K562 (cell line): ENCODE measurements at regions not wholly inside any gene's neighbourhood (a gene's known extent, or its start where the extent isn't known, plus 50 kb on each side); places are given as distances from the start of the nearest gene placed in this dataset.
A peak's percentile ranks its signal among the peaks of the same experiment; 100 is the strongest.

Experiments used
- ARID1B ChIP-seq: fragments of 450-650 bp; IDR thresholded peaks from 2 replicates; pipeline ENCODE4 v1.6.1; 2016; ENCODE audit warnings: antibody characterized with exemption, mild to moderate bottlenecking, inconsistent platforms
- CBFA2T2 ChIP-seq: fragments of 450-650 bp; conservative IDR thresholded peaks from 2 replicates; pipeline ENCODE4 v1.6.1; 2017; ENCODE audit warnings: mild to moderate bottlenecking
- CBFA2T3 ChIP-seq: fragments of 450-650 bp; IDR thresholded peaks from 2 replicates; pipeline ENCODE4 v1.6.1; 2017
- CLOCK ChIP-seq: fragments of 250-450 bp; sonication (Bioruptor Pico); IDR thresholded peaks from 2 replicates; pipeline ENCODE4 v1.4.0; 2020; ENCODE audit warnings: mild to moderate bottlenecking, moderate library complexity, borderline replicate concordance
- DNMT1 ChIP-seq: fragments of 450-650 bp; IDR thresholded peaks from 2 replicates; pipeline ENCODE4 v1.6.1; 2016; ENCODE audit warnings: antibody characterized with exemption, mild to moderate bottlenecking
- HDAC2 ChIP-seq: fragments of 450-650 bp; IDR thresholded peaks from 2 replicates; pipeline ENCODE4 v1.6.1; 2016; ENCODE audit warnings: mild to moderate bottlenecking
- KLF1 ChIP-seq: fragments of 450-650 bp; IDR thresholded peaks from 2 replicates; pipeline ENCODE4 v1.6.1; 2016; ENCODE audit warnings: missing genetic modification characterization, missing compliant biosample characterization
- KLF6 ChIP-seq: fragments of 250-450 bp; sonication (Bioruptor Pico); IDR thresholded peaks from 2 replicates; pipeline ENCODE4 v1.4.0; 2020; ENCODE audit warnings: mild to moderate bottlenecking, moderate library complexity, borderline replicate concordance
- MEIS2 ChIP-seq: fragments of 450-650 bp; IDR thresholded peaks from 2 replicates; pipeline ENCODE4 v1.6.1; 2014; ENCODE audit warnings: mild to moderate bottlenecking; ENCODE audit not compliant: partially characterized antibody
- RNF219 ChIP-seq: fragments of 250-450 bp; sonication (Bioruptor Pico); IDR thresholded peaks from 2 replicates; pipeline ENCODE4 v1.5.0; 2022; ENCODE audit warnings: mild to moderate bottlenecking
- RREB1 ChIP-seq: fragments of 250-450 bp; sonication (Bioruptor Pico); IDR thresholded peaks from 2 replicates; pipeline ENCODE4 v1.4.0; 2020
- SMAD3 ChIP-seq: fragments of 450-650 bp; formaldehyde crosslinking; conservative IDR thresholded peaks from 2 replicates; pipeline ENCODE4 v1.4.0; 2020; ENCODE audit warnings: mild to moderate bottlenecking
- SMARCA4 ChIP-seq: fragments of 450-650 bp; IDR thresholded peaks from 2 replicates; pipeline ENCODE4 v1.6.1; 2016
- SMARCE1 ChIP-seq: fragments of 450-650 bp; IDR thresholded peaks from 2 replicates; pipeline ENCODE4 v1.7.1; 2016; ENCODE audit warnings: mild to moderate bottlenecking
- SNRNP70 ChIP-seq: fragments of 200-400 bp; formaldehyde crosslinking; optimal IDR thresholded peaks from 2 replicates; pipeline ENCODE3; 2017; ENCODE audit warnings: low read depth, low read length
- SOX6 ChIP-seq: fragments of 450-650 bp; IDR thresholded peaks from 2 replicates; pipeline ENCODE4 v1.6.1; 2014; ENCODE audit warnings: mild to moderate bottlenecking
- TRIM25 ChIP-seq: fragments of 450-650 bp; IDR thresholded peaks from 2 replicates; pipeline ENCODE4 v1.7.0; 2016; ENCODE audit warnings: borderline replicate concordance
- ZNF316 ChIP-seq: fragments of 450-650 bp; IDR thresholded peaks from 2 replicates; pipeline ENCODE4 v1.6.1; 2016

GRCh38 chr4:163245044-163245728, 78.5 kb upstream of the NAF1 start (continued):
- TF ChIP-seq SNRNP70: no peak
- 0 out of 2 replicates have a peak, but pooled peaks have one; percentile 35 for TF ChIP-seq SMARCA4
- no peak for TF ChIP-seq HDAC2
- peak; percentile 57 for TF ChIP-seq MEIS2
- TF ChIP-seq CBFA2T2: peak; percentile 63
- TF ChIP-seq KLF1 (tag): no peak
- peak; percentile 78 for TF ChIP-seq CBFA2T3
- no peak for TF ChIP-seq DNMT1
- TF ChIP-seq RNF219 (CRISPR knock-in tag): no peak
- peak; percentile 84 for TF ChIP-seq SOX6
- no peak for TF ChIP-seq SMAD3
- TF ChIP-seq KLF6 (CRISPR knock-in tag): no peak
- TF ChIP-seq ARID1B: peak; percentile 70
- TF ChIP-seq SMARCE1: 0 out of 2 replicates have a peak, but pooled peaks have one; percentile 17
- TF ChIP-seq RREB1 (CRISPR knock-in tag): no peak
- no peak for TF ChIP-seq ZNF316
- TF ChIP-seq CLOCK: no peak
- no peak for TF ChIP-seq TRIM25
